Stimulated activated CD4-positive, alpha-beta T cell treated with anti-CD3 and anti-CD28 coated beads, TNF-alpha, amount 100 ng/mL, for 48 hours (primary cell): ENCODE measurements at regions not wholly inside any gene's neighbourhood (a gene's known extent, or its start where the extent isn't known, plus 50 kb on each side); places are given as distances from the start of the nearest gene placed in this dataset.
"Not testable (repeated sequence)": the region's sequence is repeated elsewhere in the genome, so short reads cannot be mapped to it uniquely, and the experiment has no call there.

Source experiments
- DNase-seq, 3 donors: peaks; one replicate each; pipeline ENCODE4 v3.0.0-alpha.2; 2020; ENCODE audit warnings: low read depth in 3 of 3

GRCh38 chr10:23493711-23494110, 54.8 kb downstream of the OTUD1 start:
- no peak for DNase-seq

GRCh38 chr10:23496727-23497126, 57.9 kb downstream of the OTUD1 start:
- no peak for DNase-seq

GRCh38 chr10:23499372-23500132, 60.7 kb downstream of the OTUD1 start:
- DNase-seq: no peak

GRCh38 chr10:23505797-23506465, 67.1 kb downstream of the OTUD1 start:
- DNase-seq: no peak

GRCh38 chr10:23512355-23513058, 73.6 kb downstream of the OTUD1 start:
- DNase-seq: no peak

GRCh38 chr10:23513621-23514020, 74.7 kb downstream of the OTUD1 start:
- DNase-seq: not testable (repeated sequence)

- no peak for DNase-seq
Observed at GRCh38 chr10:23514321-23514720, 75.4 kb downstream of the OTUD1 start.

GRCh38 chr10:23516530-23516929, 77.7 kb downstream of the OTUD1 start:
- no peak for DNase-seq

GRCh38 chr10:23517155-23517554, 78.3 kb downstream of the OTUD1 start:
- DNase-seq: no peak

- no peak for DNase-seq
Observed at GRCh38 chr10:23521735-23522134, 82.9 kb downstream of the OTUD1 start.

GRCh38 chr10:23522345-23522744, 83.5 kb downstream of the OTUD1 start:
- no peak for DNase-seq

- DNase-seq: no peak
Observed at GRCh38 chr10:23523251-23523650, 84.4 kb downstream of the OTUD1 start.

- DNase-seq: no peak
Observed at GRCh38 chr10:23525406-23525805, 86.5 kb downstream of the OTUD1 start.

- DNase-seq: no peak
Observed at GRCh38 chr10:23528419-23528818, 89.5 kb downstream of the OTUD1 start.

GRCh38 chr10:23529625-23530024, 90.8 kb downstream of the OTUD1 start:
- DNase-seq: no peak

GRCh38 chr10:23530079-23530478, 91.2 kb downstream of the OTUD1 start:
- DNase-seq: no peak

GRCh38 chr10:23533212-23533611, 94.3 kb downstream of the OTUD1 start:
- no peak for DNase-seq

- DNase-seq: no peak
Observed at GRCh38 chr10:23534326-23534725, 95.5 kb downstream of the OTUD1 start.

- DNase-seq: no peak
Observed at GRCh38 chr10:23534761-23535160, 95.9 kb downstream of the OTUD1 start.

GRCh38 chr10:23535381-23535780, 96.5 kb downstream of the OTUD1 start:
- DNase-seq: no peak

GRCh38 chr10:23538968-23539367, 100.1 kb downstream of the OTUD1 start:
- DNase-seq: no peak

GRCh38 chr10:23540401-23541030, 101.6 kb downstream of the OTUD1 start:
- DNase-seq: no peak
